HEK293T (cell line): ENCODE measurements at regions not wholly inside any gene's neighbourhood (a gene's known extent, or its start where the extent isn't known, plus 50 kb on each side); places are given as distances from the start of the nearest gene placed in this dataset.

Experiments used
- CTCF ChIA-PET: fragments of 350-600 bp; formaldehyde crosslinking; extraction: SDS; loops from one replicate; lab custom pipeline; 2021; ENCODE audit warnings: antibody characterized with exemption, inconsistent platforms; lab: Yijun Ruan, JAX
- POLR2A ChIA-PET: fragments of 350-600 bp; formaldehyde crosslinking; extraction: SDS; loops from one replicate; lab custom pipeline; 2020; ENCODE audit warnings: antibody characterized with exemption, inconsistent platforms; lab: Yijun Ruan, JAX
- DNase-seq: peaks from one replicate; pipeline ENCODE4 v3.0.0; 2012; ENCODE audit warnings: mixed read lengths; ENCODE audit errors: extremely low spot score
- ARNT ChIP-seq: fragments of 450-650 bp; IDR thresholded peaks from 2 replicates; pipeline ENCODE4 v1.6.1; 2017; ENCODE audit warnings: mild to moderate bottlenecking
- BHLHE40 ChIP-seq: fragments of 450-650 bp; IDR thresholded peaks from 2 replicates; pipeline ENCODE4 v1.6.1; 2016; ENCODE audit warnings: mild to moderate bottlenecking, moderate library complexity, borderline replicate concordance
- CTBP1 ChIP-seq: fragments of 450-650 bp; IDR thresholded peaks from 2 replicates; pipeline ENCODE4 v1.6.1; 2016; ENCODE audit warnings: borderline replicate concordance
- ELF4 ChIP-seq: fragments of 450-650 bp; IDR thresholded peaks from 2 replicates; pipeline ENCODE4 v1.6.1; 2017; ENCODE audit warnings: antibody characterized with exemption
- FOXA1 ChIP-seq: fragments of 450-650 bp; IDR thresholded peaks from 2 replicates; pipeline ENCODE4 v1.6.1; 2016; ENCODE audit warnings: mild to moderate bottlenecking
- FOXK2 ChIP-seq: fragments of 450-650 bp; IDR thresholded peaks from 2 replicates; pipeline ENCODE4 v1.6.1; 2016; ENCODE audit warnings: mild to moderate bottlenecking
- FOXM1 ChIP-seq: fragments of 450-650 bp; IDR thresholded peaks from 2 replicates; pipeline ENCODE4 v1.6.1; 2017; ENCODE audit warnings: mild to moderate bottlenecking, borderline replicate concordance
- HDGF ChIP-seq: fragments of 450-650 bp; IDR thresholded peaks from 2 replicates; pipeline ENCODE4 v1.6.1; 2017; ENCODE audit warnings: antibody characterized with exemption, borderline replicate concordance
- L3MBTL2 ChIP-seq: fragments of 450-650 bp; conservative IDR thresholded peaks from 2 replicates; pipeline ENCODE4 v1.6.1; 2016; ENCODE audit warnings: mild to moderate bottlenecking
- LEF1 ChIP-seq: fragments of 450-650 bp; IDR thresholded peaks from 2 replicates; pipeline ENCODE4 v1.6.1; 2017; ENCODE audit warnings: mild to moderate bottlenecking, borderline replicate concordance
- NFRKB ChIP-seq: fragments of 450-650 bp; IDR thresholded peaks from 2 replicates; pipeline ENCODE4 v1.6.1; 2016; ENCODE audit warnings: mild to moderate bottlenecking, moderate library complexity
- SP1 ChIP-seq: fragments of 450-650 bp; IDR thresholded peaks from 2 replicates; pipeline ENCODE4 v1.6.1; 2017
- SUZ12 ChIP-seq: fragments of 450-650 bp; IDR thresholded peaks from 2 replicates; pipeline ENCODE4 v1.6.1; 2016; ENCODE audit warnings: mild to moderate bottlenecking
- TARDBP ChIP-seq: fragments of 450-650 bp; IDR thresholded peaks from 2 replicates; pipeline ENCODE4 v1.6.1; 2016
- ZNF384 ChIP-seq: fragments of 450-650 bp; IDR thresholded peaks from 2 replicates; pipeline ENCODE4 v1.6.1; 2016
- TF ChIP-seq, protein P1 (sequence below): fragments of 450-650 bp; IDR thresholded peaks from 2 replicates; pipeline ENCODE4 v1.6.1; 2016

DNA sequence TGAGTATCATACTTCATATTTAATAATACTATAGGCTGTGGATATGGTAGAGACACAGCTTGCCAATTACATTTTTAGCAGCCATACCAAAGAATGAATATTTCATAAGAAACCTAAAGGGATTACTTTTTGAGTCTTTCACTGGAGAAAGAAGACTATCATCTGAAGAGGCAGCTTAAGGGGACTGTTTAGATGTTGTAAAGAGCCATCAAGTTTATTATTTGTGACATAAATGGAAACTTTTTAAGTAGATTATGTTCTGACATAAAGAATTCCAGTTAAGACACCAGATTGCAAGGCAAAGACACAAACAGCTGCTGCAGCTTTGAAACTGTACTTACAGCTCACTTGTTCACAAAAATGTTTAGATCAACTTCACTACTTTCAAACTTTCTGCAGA, 429.4 kb downstream of the TFAP2A start:
- DNase-seq, result no peak
- ChIA-PET CTCF (no interaction called here), POLR2A (no interaction called here)
- no peak for TF ChIP-seq ARNT
- TF ChIP-seq NFRKB, result no peak
- no peak for TF ChIP-seq ZNF384
- TF ChIP-seq LEF1, result no peak
- TF ChIP-seq, protein P1, sequence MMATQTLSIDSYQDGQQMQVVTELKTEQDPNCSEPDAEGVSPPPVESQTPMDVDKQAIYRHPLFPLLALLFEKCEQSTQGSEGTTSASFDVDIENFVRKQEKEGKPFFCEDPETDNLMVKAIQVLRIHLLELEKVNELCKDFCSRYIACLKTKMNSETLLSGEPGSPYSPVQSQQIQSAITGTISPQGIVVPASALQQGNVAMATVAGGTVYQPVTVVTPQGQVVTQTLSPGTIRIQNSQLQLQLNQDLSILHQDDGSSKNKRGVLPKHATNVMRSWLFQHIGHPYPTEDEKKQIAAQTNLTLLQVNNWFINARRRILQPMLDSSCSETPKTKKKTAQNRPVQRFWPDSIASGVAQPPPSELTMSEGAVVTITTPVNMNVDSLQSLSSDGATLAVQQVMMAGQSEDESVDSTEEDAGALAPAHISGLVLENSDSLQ, result no peak
- TF ChIP-seq SUZ12, result no peak
- TF ChIP-seq SP1, result no peak
- no peak for TF ChIP-seq HDGF
- TF ChIP-seq L3MBTL2, result no peak
- TF ChIP-seq FOXA1, result no peak
- no peak for TF ChIP-seq BHLHE40

DNA sequence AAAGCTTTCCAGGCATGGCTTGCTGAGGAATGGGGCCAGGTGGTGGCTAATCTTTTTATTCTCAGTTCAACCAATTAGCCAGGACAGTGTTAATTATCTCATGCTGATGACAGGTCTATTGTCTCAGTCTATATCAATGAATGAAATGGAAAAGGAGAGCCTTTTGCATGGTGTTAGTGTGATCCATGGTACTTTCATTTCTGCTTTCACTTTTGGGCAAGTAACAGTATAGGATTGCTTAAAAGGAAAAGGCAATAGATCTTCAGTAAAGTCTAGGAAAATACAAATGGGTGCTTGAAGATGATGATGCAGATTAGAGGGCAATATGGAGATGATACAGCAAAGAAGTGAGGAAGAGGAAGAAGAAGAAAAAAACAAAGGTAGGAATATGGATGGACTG, 430.3 kb downstream of the TFAP2A start:
- DNase-seq, result no peak
- ChIA-PET POLR2A (no interaction called here), CTCF (no interaction called here)
- TF ChIP-seq HDGF, result no peak
- TF ChIP-seq NFRKB, result no peak
- TF ChIP-seq ZNF384, result no peak
- no peak for TF ChIP-seq FOXK2

DNA sequence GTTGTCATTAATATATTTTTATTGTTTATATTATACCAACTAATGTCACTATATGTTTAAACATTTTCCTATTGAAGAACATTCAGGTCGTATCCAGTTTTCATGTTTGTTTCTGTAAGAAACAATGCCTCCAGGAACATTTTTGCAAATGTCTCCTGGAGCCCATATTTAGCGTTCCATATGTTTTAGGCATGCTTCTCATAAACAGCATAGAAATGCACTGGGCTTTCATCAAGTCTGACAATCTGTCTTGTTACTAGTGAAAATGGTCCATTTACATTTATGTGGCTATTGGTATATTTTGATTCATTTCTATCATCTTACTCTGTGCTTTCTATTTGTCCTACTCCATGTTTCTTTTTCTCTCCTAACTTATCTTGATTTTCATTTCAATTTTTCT, 431.7 kb downstream of the TFAP2A start:
- no peak for DNase-seq
- ChIA-PET CTCF (no interaction called here), POLR2A (no interaction called here)
- TF ChIP-seq LEF1 (no peak), TARDBP (no peak), NFRKB (no peak), ZNF384 (no peak), ELF4 (no peak), BHLHE40 (no peak), HDGF (no peak), SP1 (no peak), FOXK2 (no peak)
- TF ChIP-seq, protein P1, result no peak

DNA sequence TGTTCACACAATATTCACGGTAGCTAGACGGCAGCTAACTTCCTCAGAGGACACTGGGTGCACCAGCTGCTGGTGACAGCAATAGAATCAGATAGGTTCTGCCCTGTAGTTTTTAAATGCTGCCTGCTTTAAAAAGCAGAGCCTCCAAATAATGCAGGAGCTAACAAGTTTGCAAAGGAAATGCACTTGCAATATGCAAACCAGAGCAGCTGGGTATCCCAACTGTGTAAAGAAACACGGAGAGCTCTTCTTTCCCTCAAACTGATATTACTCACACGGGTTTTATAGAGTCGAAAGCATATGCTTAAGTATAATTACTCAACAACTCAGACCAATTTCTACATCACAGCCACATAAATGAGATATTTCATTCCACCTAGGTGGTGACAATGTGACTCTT, 432.7 kb downstream of the TFAP2A start:
- POLR2A ChIA-PET, result no interaction called here
- CTCF ChIA-PET, result no interaction called here
- no peak for TF ChIP-seq L3MBTL2
- TF ChIP-seq FOXK2, result no peak
- TF ChIP-seq NFRKB, result no peak
- TF ChIP-seq ZNF384, result no peak
- no peak for TF ChIP-seq SP1
- no peak for TF ChIP-seq CTBP1
- TF ChIP-seq ARNT, result no peak
- TF ChIP-seq, protein P1, result no peak
- TF ChIP-seq HDGF, result no peak
- TF ChIP-seq ELF4, result no peak
- TF ChIP-seq SUZ12, result no peak
- no peak for TF ChIP-seq LEF1
- DNase-seq, result no peak

DNA sequence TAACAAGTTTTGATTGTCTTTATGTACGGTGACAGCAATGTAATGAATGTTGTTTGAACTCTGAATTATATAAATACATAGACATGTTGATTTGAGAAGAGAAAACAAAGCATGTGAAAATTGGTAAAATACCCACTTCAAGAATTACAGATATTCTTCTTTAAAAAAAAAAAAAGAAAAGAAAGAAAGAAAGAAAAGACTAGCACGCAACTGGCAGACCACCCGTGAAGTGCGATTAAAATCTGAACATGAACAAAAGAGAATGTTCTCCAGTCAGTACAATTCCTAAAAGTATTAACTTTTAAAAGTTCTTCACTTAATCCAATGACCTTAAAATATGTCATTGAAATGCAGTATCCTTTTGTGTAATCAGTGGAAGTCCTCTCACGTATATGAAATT, 434.9 kb downstream of the TFAP2A start:
- ChIA-PET CTCF (no interaction called here), POLR2A (no interaction called here)
- TF ChIP-seq NFRKB (no peak), ZNF384 (no peak), ELF4 (no peak)
- TF ChIP-seq, protein P1, result no peak
- no peak for DNase-seq

DNA sequence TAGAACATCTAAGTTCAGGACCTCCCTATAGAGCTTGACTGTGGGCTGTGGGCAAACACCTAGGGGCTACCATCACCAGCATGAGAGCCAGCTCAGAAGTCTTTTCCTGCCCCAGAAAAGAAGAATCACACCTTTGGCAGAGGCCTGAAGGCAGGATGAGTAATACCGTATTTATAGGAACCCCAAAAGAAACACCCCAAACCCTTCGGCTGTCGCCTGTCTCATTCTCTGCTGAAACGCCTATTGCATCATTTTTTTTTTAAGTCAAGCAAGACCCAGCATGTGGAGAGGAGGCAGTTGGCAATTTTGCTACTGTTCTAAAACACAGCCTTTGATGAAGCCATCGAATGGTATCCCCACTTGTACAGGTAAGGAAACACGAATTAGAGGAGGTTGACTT, 436.4 kb downstream of the TFAP2A start:
- TF ChIP-seq FOXK2 (no peak), SUZ12 (no peak), LEF1 (no peak), TARDBP (no peak), L3MBTL2 (no peak), CTBP1 (no peak), NFRKB (no peak), FOXM1 (no peak)
- no peak for DNase-seq
- ChIA-PET CTCF (no interaction called here), POLR2A (no interaction called here)

DNA sequence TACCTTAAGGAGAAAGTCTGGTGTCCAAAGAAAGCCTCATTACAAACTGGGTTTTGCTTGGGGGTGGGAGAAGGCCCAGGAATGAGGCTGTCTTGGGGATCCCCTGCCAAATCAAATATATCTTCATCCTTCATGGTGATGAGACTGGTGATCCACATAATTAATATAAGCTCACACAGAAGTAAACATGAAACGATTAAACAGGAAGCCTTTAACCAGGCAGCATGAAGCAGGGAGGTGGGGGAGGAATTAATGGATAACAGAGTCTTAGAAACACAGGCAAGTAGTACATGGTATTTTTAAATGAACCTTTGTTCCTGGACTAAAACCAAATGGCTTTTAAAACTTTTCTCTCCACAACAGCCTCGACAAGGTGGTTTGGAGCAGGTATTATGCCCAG, 437.5 kb downstream of the TFAP2A start:
- POLR2A ChIA-PET, result no interaction called here
- DNase-seq, result no peak
- CTCF ChIA-PET, result no interaction called here
- TF ChIP-seq CTBP1 (no peak), NFRKB (no peak), FOXM1 (no peak), BHLHE40 (no peak), HDGF (no peak), SP1 (no peak), SUZ12 (no peak), TARDBP (no peak), FOXK2 (no peak), ARNT (no peak), L3MBTL2 (no peak), LEF1 (no peak), ELF4 (no peak)
- TF ChIP-seq, protein P1, result no peak
